ENCODE measurements at regions not wholly inside any gene's neighbourhood (a gene's known extent, or its start where the extent isn't known, plus 50 kb on each side); places are given as distances from the start of the nearest gene placed in this dataset.
"Not testable (repeated sequence)": the region's sequence is repeated elsewhere in the genome, so short reads cannot be mapped to it uniquely, and the experiment has no call there.

GRCh38 chr19:27894906-27895754 lies 1317.8 kb downstream of the UQCRFS1 start:
- no peak for DNase-seq (ENCODE audit: low read depth in 2 of 2)

- DNase-seq (ENCODE audit: low read depth in 2 of 2): no peak
Measured at GRCh38 chr19:27892500-27892899, 1320.5 kb downstream of the UQCRFS1 start.

GRCh38 chr19:27891411-27891810 lies 1321.5 kb downstream of the UQCRFS1 start:
- DNase-seq (ENCODE audit: low read depth in 2 of 2): no peak

- DNase-seq (ENCODE audit: low read depth in 2 of 2): no peak
Measured at GRCh38 chr19:27890696-27891095, 1322.3 kb downstream of the UQCRFS1 start.

GRCh38 chr19:27890206-27890605 lies 1322.7 kb downstream of the UQCRFS1 start:
- no peak for DNase-seq (ENCODE audit: low read depth in 2 of 2)

- no peak for DNase-seq (ENCODE audit: low read depth in 2 of 2)
Measured at GRCh38 chr19:27889156-27889555, 1323.8 kb downstream of the UQCRFS1 start.

- no peak for DNase-seq (ENCODE audit: low read depth in 2 of 2)
Measured at GRCh38 chr19:27887946-27888345, 1325.0 kb downstream of the UQCRFS1 start.

GRCh38 chr19:27885359-27885758 lies 1327.6 kb downstream of the UQCRFS1 start:
- DNase-seq (ENCODE audit: low read depth in 2 of 2): no peak

GRCh38 chr19:27884376-27884775 lies 1328.6 kb downstream of the UQCRFS1 start:
- no peak for DNase-seq (ENCODE audit: low read depth in 2 of 2)

GRCh38 chr19:27881213-27881612 lies 1331.7 kb downstream of the UQCRFS1 start:
- no peak for DNase-seq (ENCODE audit: low read depth in 2 of 2)

- no peak for DNase-seq (ENCODE audit: low read depth in 2 of 2)
Measured at GRCh38 chr19:27876976-27877512, 1335.9 kb downstream of the UQCRFS1 start.

GRCh38 chr19:27876489-27876888 lies 1336.5 kb downstream of the UQCRFS1 start:
- DNase-seq (ENCODE audit: low read depth in 2 of 2): no peak

- DNase-seq (ENCODE audit: low read depth in 2 of 2): no peak
Measured at GRCh38 chr19:27872370-27872769, 1340.6 kb downstream of the UQCRFS1 start.

GRCh38 chr19:27870293-27870692 lies 1342.7 kb downstream of the UQCRFS1 start:
- DNase-seq (ENCODE audit: low read depth in 2 of 2): no peak

- DNase-seq (ENCODE audit: low read depth in 2 of 2): no peak
Measured at GRCh38 chr19:27868007-27868406, 1344.9 kb downstream of the UQCRFS1 start.

GRCh38 chr19:27865927-27866777 lies 1346.8 kb downstream of the UQCRFS1 start:
- no peak for DNase-seq (ENCODE audit: low read depth in 2 of 2)

GRCh38 chr19:27861411-27861975 lies 1351.5 kb downstream of the UQCRFS1 start:
- no peak for DNase-seq (ENCODE audit: low read depth in 2 of 2)

- DNase-seq (ENCODE audit: low read depth in 2 of 2): no peak
Measured at GRCh38 chr19:27860309-27860934, 1352.5 kb downstream of the UQCRFS1 start.

- no peak for DNase-seq (ENCODE audit: low read depth in 2 of 2)
Measured at GRCh38 chr19:27859689-27860088, 1353.3 kb downstream of the UQCRFS1 start.

GRCh38 chr19:27858981-27859581 lies 1353.9 kb downstream of the UQCRFS1 start:
- DNase-seq (ENCODE audit: low read depth in 2 of 2): no peak

- not testable (repeated sequence) for DNase-seq (ENCODE audit: low read depth in 2 of 2)
Measured at GRCh38 chr19:27852931-27853330, 1360.0 kb downstream of the UQCRFS1 start.

All from stimulated activated CD4-positive, alpha-beta T cell treated with anti-CD3 and anti-CD28 coated beads, Interleukin-1b, Interleukin-23, amount 100 ng/mL, for 4 hours (primary cell).